ENCODE measurements at regions not wholly inside any gene's neighbourhood (a gene's known extent, or its start where the extent isn't known, plus 50 kb on each side); places are given as distances from the start of the nearest gene placed in this dataset.

DNA sequence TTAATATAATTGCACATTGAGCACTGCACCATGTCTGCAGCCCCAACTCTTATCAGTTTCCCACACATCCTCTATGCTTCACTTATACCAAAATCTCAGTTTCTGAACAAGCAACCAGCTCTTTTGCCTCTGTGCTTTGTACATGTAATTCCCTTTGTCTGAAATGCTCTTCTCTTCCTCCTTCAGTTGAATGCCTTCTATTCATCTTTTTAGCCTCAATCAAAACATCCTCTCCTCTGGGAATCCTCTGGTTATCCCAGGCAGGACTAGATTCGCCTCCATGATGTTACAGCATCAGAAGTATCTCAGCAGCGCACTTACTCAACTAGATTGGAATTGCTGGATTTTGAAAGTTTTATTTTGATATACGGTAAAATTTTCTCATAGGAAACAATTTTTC lies 143.3 kb downstream of the GAS1 start:
- H3K4me1 ChIP-seq (ENCODE audit: insufficient read depth) = peaks cover 15% of the 10 kb centered on the region
- TF ChIP-seq, protein P1, sequence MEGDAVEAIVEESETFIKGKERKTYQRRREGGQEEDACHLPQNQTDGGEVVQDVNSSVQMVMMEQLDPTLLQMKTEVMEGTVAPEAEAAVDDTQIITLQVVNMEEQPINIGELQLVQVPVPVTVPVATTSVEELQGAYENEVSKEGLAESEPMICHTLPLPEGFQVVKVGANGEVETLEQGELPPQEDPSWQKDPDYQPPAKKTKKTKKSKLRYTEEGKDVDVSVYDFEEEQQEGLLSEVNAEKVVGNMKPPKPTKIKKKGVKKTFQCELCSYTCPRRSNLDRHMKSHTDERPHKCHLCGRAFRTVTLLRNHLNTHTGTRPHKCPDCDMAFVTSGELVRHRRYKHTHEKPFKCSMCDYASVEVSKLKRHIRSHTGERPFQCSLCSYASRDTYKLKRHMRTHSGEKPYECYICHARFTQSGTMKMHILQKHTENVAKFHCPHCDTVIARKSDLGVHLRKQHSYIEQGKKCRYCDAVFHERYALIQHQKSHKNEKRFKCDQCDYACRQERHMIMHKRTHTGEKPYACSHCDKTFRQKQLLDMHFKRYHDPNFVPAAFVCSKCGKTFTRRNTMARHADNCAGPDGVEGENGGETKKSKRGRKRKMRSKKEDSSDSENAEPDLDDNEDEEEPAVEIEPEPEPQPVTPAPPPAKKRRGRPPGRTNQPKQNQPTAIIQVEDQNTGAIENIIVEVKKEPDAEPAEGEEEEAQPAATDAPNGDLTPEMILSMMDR (IDR thresholded peaks at IDR 0.05; ENCODE audit: poor library complexity) = no peak
- no peak for TF ChIP-seq EZH2 (IDR thresholded peaks at IDR 0.05; ENCODE audit: borderline replicate concordance)
- no peak for TF ChIP-seq EZH2phosphoT487 (IDR thresholded peaks at IDR 0.05; ENCODE audit: low read depth, severe bottlenecking, unreplicated experiment)
- H4K20me1 ChIP-seq (ENCODE audit: insufficient read depth, poor library complexity, severe bottlenecking) = no peaks in the 10 kb centered on the region
- no peaks in the 10 kb centered on the region for H3K27me3 ChIP-seq
- H3K36me3 ChIP-seq (replicated peaks; ENCODE audit: insufficient read depth, low read depth) = no peaks in the 10 kb centered on the region
- H3K9me2 ChIP-seq (replicated peaks; ENCODE audit: insufficient read depth) = no peaks in the 10 kb centered on the region
- no peak overlapping the region for H2AFZ ChIP-seq
- no peak overlapping the region for H3K27ac ChIP-seq
- WGBS (ENCODE audit: low lambda C conversion rate, missing lambda C conversion rate) = 92% methylated on average over 3 of the region's 3 CpGs
- no peaks in the 10 kb centered on the region for H3K9me3 ChIP-seq (ENCODE audit: low read depth)
- no peak overlapping the region for H3K4me2 ChIP-seq
- DNase-seq (ENCODE audit: low spot score) = no peak
- H3K79me2 ChIP-seq = no peaks in the 10 kb centered on the region
- no peak overlapping the region for H3K4me3 ChIP-seq

DNA sequence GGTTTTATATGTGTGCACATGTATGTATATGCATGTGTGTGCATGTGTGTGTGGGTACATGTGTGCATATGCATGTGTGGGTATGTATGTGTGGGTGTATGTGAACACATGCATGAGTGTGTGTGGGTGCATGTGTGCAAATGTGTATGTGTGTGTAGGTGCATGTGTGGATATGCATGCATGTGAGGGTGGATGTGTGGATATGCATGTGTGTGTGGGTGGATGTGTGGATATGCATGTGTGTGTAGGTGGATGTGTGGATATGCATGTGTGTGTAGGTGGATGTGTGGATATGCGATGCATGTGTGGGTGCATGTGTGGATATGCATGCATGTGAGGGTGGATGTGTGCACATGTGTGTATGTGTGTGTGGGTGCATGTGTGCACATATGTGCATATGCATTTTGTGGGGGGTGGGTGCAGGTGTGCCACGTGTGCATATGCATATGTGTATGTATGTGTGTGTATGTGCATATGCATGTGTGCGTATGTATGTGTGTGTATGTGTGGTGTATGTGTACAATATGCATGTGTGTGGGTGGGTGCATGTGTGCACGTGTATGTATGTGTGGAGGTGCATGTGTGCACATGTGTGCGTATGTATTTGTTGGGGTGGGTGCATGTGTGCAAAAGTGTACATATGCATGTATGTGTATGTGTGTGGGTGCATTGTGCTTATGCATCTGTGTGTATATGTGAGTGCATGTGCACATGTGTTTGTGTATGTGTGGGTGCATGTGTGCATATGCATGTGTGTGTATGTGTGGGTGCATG lies 144.2 kb downstream of the GAS1 start:
- H3K9me2 ChIP-seq (replicated peaks; ENCODE audit: insufficient read depth) = no peaks in the 10 kb centered on the region
- no peaks in the 10 kb centered on the region for H3K9me3 ChIP-seq (ENCODE audit: low read depth)
- no peaks in the 10 kb centered on the region for H3K79me2 ChIP-seq
- no peaks in the 10 kb centered on the region for H3K27me3 ChIP-seq
- H3K4me3 ChIP-seq = no peak overlapping the region
- no peak overlapping the region for H3K4me2 ChIP-seq
- no peak overlapping the region for H3K27ac ChIP-seq
- H4K20me1 ChIP-seq (ENCODE audit: insufficient read depth, poor library complexity, severe bottlenecking) = no peaks in the 10 kb centered on the region
- TF ChIP-seq, protein P1 (IDR thresholded peaks at IDR 0.05; ENCODE audit: poor library complexity) = no peak
- no peak for TF ChIP-seq EZH2phosphoT487 (IDR thresholded peaks at IDR 0.05; ENCODE audit: low read depth, severe bottlenecking, unreplicated experiment)
- no peak for TF ChIP-seq EZH2 (IDR thresholded peaks at IDR 0.05; ENCODE audit: borderline replicate concordance)
- DNase-seq (ENCODE audit: low spot score) = no peak
- H3K36me3 ChIP-seq (replicated peaks; ENCODE audit: insufficient read depth, low read depth) = no peaks in the 10 kb centered on the region
- no peak overlapping the region for H2AFZ ChIP-seq
- H3K4me1 ChIP-seq (ENCODE audit: insufficient read depth) = peaks cover 12% of the 10 kb centered on the region
- WGBS (ENCODE audit: low lambda C conversion rate, missing lambda C conversion rate) = 98% methylated on average over 5 of the region's 5 CpGs

GRCh38 chr9:86801246-86801645 lies 146.1 kb downstream of the GAS1 start:
- Histone ChIP-seq H3K4me3 (no peak overlapping the region), H3K4me2 (no peak overlapping the region), H2AFZ (no peak overlapping the region), H3K9me3 (ENCODE audit: low read depth) (no peaks in the 10 kb centered on the region), H3K9me2 (replicated peaks; ENCODE audit: insufficient read depth) (no peaks in the 10 kb centered on the region), H3K79me2 (no peaks in the 10 kb centered on the region), H3K4me1 (ENCODE audit: insufficient read depth) (peaks cover 12% of the 10 kb centered on the region), H4K20me1 (ENCODE audit: insufficient read depth, poor library complexity, severe bottlenecking) (no peaks in the 10 kb centered on the region), H3K27me3 (no peaks in the 10 kb centered on the region), H3K36me3 (replicated peaks; ENCODE audit: insufficient read depth, low read depth) (no peaks in the 10 kb centered on the region), H3K27ac (no peak overlapping the region)
- no peak for DNase-seq (ENCODE audit: low spot score)
- TF ChIP-seq EZH2 (IDR thresholded peaks at IDR 0.05; ENCODE audit: borderline replicate concordance) = no peak
- TF ChIP-seq, protein P1 (IDR thresholded peaks at IDR 0.05; ENCODE audit: poor library complexity) = no peak
- TF ChIP-seq EZH2phosphoT487 (IDR thresholded peaks at IDR 0.05; ENCODE audit: low read depth, severe bottlenecking, unreplicated experiment) = no peak
- 38% methylated on average over 5 of the region's 5 CpGs for WGBS (ENCODE audit: low lambda C conversion rate, missing lambda C conversion rate)

All from hepatocyte (in vitro differentiated cells).